ACC112 (cell line): ENCODE measurements at regions not wholly inside any gene's neighbourhood (a gene's known extent, or its start where the extent isn't known, plus 50 kb on each side); places are given as distances from the start of the nearest gene placed in this dataset.
A peak's percentile ranks its signal among the peaks of the same experiment; 100 is the strongest.

Source experiments
- H2AFZ ChIP-seq: fragments of 200-600 bp; sonication (generic); one replicate; pipeline ENCODE4 v1.6.0; 2017; ENCODE audit warnings: antibody characterized with exemption, low read length; ENCODE audit not compliant: unreplicated experiment
- H3K27ac ChIP-seq: fragments of 200-600 bp; sonication (generic); 2 replicates; pipeline ENCODE4 v1.5.1; 2014; ENCODE audit warnings: low read depth, mild to moderate bottlenecking, antibody characterized with exemption, low read length, moderate library complexity
- H3K27me3 ChIP-seq: fragments of 200-600 bp; sonication (generic); 2 replicates; pipeline ENCODE4 v1.6.1; 2014; ENCODE audit warnings: mild to moderate bottlenecking, antibody characterized with exemption, low read length, moderate library complexity, mixed read lengths; ENCODE audit not compliant: insufficient read depth
- H3K36me3 ChIP-seq: fragments of 200-600 bp; sonication (generic); 2 replicates; pipeline ENCODE4 v1.6.1; 2016; ENCODE audit warnings: mild to moderate bottlenecking, antibody characterized with exemption, low read length, moderate library complexity, mixed read lengths; ENCODE audit not compliant: insufficient read depth
- H3K4me1 ChIP-seq: fragments of 200-600 bp; sonication (generic); one replicate; pipeline ENCODE4 v1.6.1; 2016; ENCODE audit warnings: low read length, mixed read lengths; ENCODE audit not compliant: insufficient read depth, unreplicated experiment, control insufficient read depth
- H3K4me3 ChIP-seq: fragments of 200-600 bp; sonication (generic); 2 replicates; pipeline ENCODE4 v1.5.1; 2014; ENCODE audit warnings: mild to moderate bottlenecking, low read depth, low read length
- H3K79me2 ChIP-seq: fragments of 200-600 bp; sonication (generic); one replicate; pipeline ENCODE4 v1.6.0; 2016; ENCODE audit warnings: low read length; ENCODE audit not compliant: control insufficient read depth, unreplicated experiment, insufficient read depth

DNA sequence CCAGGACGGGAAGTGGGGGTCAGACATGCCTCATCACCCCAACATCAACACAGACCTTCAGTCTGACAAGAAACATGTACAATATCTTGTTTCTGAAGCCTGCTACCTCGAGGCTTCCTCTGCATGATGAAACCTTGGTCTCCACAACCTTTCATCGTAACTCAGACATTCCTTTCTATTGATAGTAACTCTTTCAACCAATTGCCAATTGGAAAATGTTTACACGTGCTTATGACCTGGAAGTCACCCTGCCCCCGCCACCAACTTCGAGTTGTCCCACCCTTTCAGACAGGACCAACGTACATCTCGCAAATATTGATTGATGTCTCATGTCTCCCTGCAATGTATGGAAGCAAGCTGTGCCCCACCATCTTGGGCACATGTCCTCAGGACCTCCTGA lies 159.5 kb downstream of the ETS2 start:
- Histone ChIP-seq H2AFZ (no peak overlapping the region), H3K79me2 (no peaks in the 10 kb centered on the region), H3K27ac (no peak overlapping the region), H3K36me3 (no peaks in the 10 kb centered on the region), H3K27me3 (no peaks in the 10 kb centered on the region), H3K4me3 (no peak overlapping the region), H3K4me1 (no peaks in the 10 kb centered on the region)

DNA sequence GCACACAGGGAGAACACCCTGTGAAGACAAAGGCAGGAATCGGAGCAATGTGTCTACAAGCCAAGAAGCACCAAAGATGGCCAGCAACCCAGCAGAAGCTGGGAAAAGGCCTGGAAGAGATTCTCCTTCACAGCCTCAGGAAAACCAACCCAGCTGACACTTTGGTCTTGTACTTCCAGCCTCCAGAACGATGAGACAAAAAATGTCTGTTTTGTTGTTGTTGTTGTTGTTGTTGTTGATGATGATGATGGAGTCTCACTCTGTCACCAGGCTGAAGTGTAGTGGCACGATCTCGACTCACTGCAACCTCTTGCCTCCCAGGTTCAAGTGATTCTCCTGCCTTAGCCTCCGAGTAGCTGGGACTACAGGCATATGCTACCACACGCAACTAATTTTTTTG lies 157.3 kb downstream of the ETS2 start:
- Histone ChIP-seq H3K27ac (no peak overlapping the region), H3K27me3 (no peaks in the 10 kb centered on the region), H3K79me2 (no peaks in the 10 kb centered on the region), H3K4me3 (no peak overlapping the region), H2AFZ (no peak overlapping the region), H3K36me3 (no peaks in the 10 kb centered on the region), H3K4me1 (peaks cover 18% of the 10 kb centered on the region)

DNA sequence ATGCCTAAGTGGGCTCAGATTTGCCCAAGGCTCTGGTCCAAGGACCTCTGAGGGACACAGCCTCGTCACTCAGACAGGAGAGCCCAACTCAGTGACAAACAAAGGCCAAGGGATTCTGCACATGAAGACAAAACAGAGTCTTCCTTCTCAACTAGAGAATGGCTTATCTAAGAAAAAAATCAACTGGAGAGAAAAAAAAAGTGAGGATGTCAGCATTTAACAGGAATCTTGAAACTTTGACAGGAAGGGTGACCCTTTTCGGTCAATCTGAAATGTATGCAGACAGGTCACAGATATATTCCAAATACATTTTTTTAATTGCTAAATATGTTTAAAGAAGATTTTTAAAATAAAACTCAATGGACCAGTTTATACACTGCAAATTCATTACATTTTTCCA lies 154.5 kb downstream of the ETS2 start:
- H3K79me2 ChIP-seq, result no peaks in the 10 kb centered on the region
- H3K4me1 ChIP-seq, result peaks cover 34% of the 10 kb centered on the region
- no peak overlapping the region for H2AFZ ChIP-seq
- H3K4me3 ChIP-seq, result no peak overlapping the region
- no peak overlapping the region for H3K27ac ChIP-seq
- H3K36me3 ChIP-seq, result no peaks in the 10 kb centered on the region
- H3K27me3 ChIP-seq, result no peaks in the 10 kb centered on the region

DNA sequence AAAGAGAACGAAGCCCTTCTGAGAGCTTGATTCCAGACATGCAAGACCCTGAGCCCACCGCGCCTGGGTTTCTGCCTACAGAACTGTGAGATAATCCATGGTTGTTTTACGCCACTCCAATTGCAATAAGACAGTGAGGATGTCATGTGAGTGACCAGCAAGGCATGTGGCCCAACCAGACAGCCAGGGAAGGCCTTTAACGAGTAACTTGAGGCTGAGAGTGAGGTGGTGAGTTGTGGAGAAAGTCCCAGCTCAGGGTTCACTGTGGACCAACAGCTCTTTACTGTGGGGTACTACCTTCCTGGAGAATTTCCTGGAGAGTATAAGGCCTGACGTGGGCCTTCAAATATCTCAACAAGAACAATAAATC lies 153.9 kb downstream of the ETS2 start:
- peaks cover 38% of the 10 kb centered on the region for H3K4me1 ChIP-seq
- H3K36me3 ChIP-seq, result no peaks in the 10 kb centered on the region
- no peak overlapping the region for H2AFZ ChIP-seq
- H3K79me2 ChIP-seq, result no peaks in the 10 kb centered on the region
- no peaks in the 10 kb centered on the region for H3K27me3 ChIP-seq
- no peak overlapping the region for H3K4me3 ChIP-seq
- peak overlapping the region; percentile 39 for H3K27ac ChIP-seq

DNA sequence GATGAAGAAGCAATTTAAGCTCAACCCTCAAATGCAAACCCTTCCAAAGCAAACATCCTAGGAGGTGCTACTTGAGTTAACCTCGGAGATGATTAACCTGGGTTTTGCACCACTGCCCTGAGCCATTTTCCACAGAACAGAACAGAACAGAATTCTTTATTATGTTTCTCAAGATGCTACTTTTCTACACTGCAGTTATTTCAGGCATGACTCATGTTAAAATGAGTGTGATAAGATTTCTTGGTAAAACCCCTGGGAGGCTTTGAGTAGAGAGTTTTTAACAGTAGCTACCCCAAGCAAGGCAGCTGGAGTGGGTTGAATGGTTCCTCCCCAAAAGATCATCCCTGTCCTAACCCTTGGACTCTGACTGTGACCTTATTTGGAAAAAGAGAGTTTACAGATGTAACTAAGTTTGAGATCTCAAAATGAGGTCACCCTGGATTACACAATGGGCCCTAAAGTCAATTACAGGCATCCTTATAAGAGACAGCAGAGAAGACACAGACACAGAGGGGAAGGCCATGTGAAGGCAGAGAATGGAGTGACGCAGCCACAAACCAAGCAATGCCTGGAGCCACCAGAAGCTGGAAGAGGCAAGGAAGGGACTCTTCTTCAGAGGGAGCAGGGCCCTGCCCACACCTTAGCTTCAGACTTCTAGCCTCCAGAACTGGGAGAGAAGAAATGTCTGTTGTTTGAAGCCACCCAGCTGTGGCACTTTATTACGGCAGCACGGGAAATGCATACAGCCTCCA lies 153.4 kb downstream of the ETS2 start:
- Histone ChIP-seq H3K27ac (peak overlapping the region; percentile 39), H3K4me1 (peaks cover 38% of the 10 kb centered on the region), H2AFZ (no peak overlapping the region)

DNA sequence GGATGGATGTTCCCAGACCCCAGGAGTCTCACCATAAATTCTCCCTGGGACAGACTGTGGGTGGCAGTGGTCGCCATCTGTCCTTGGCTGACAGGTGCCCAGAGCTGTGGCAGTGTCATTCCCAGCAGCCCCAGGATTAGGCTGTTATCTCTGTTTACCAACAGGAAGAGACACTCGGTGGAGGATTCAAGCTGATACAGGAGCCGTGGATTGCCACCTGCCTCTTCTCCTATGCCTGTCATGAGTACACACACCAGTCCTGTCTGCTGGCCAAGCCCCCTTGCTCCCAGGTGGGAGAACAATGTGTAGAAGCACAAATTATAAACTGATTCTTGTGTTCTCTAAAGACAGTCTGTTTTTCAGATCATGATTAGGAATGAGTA lies 152.6 kb downstream of the ETS2 start:
- Histone ChIP-seq H3K4me1 (peaks cover 38% of the 10 kb centered on the region), H3K27ac (peak overlapping the region; percentile 39; the same call in 1 of the 2 replicates), H3K27me3 (no peaks in the 10 kb centered on the region), H3K36me3 (no peaks in the 10 kb centered on the region), H3K4me3 (no peak overlapping the region), H3K79me2 (no peaks in the 10 kb centered on the region), H2AFZ (no peak overlapping the region)

More for the DNA sequence above, 153.4 kb downstream of the ETS2 start:
- Histone ChIP-seq H3K36me3 (no peaks in the 10 kb centered on the region), H3K79me2 (no peaks in the 10 kb centered on the region), H3K4me3 (no peak overlapping the region), H3K27me3 (no peaks in the 10 kb centered on the region)

DNA sequence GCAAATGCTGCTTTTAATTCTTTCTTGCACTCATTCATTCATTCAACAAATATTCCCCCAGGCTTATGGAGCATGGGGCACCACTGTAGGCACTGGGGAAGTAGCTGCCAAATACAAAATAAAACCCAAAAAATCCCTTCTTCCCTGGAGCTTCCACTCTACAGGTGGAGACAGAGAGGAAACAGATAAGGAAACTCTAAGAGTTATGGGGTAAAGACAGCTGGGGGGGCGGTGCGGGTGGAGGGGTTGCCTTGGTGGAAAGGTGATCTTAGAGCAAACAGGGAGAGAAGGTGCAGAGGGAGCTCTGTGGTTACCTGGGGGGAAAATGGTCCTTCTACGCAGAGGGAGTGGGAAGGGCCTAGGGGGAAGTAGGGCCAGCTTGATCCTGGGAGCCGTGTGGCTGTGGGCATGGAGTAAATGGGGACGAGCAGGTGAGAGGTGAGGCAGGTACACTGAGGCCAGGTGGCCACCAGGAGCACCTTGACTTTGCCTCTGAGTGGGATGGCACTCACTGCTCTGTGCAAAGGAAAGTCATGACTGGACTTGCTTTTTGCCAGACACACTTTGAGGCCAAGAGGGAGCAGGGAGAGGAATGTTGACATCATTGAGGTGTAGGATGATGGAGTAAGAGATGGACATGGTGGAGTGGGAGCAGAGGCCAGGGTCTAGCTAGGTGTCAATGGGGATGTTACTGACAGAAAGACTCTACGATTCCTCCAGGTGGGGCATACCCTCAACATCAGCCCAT lies 152.0 kb downstream of the ETS2 start:
- Histone ChIP-seq H3K27me3 (no peaks in the 10 kb centered on the region), H3K4me1 (peaks cover 38% of the 10 kb centered on the region), H3K4me3 (no peak overlapping the region), H3K36me3 (no peaks in the 10 kb centered on the region), H3K27ac (no peak overlapping the region), H2AFZ (no peak overlapping the region), H3K79me2 (no peaks in the 10 kb centered on the region)

DNA sequence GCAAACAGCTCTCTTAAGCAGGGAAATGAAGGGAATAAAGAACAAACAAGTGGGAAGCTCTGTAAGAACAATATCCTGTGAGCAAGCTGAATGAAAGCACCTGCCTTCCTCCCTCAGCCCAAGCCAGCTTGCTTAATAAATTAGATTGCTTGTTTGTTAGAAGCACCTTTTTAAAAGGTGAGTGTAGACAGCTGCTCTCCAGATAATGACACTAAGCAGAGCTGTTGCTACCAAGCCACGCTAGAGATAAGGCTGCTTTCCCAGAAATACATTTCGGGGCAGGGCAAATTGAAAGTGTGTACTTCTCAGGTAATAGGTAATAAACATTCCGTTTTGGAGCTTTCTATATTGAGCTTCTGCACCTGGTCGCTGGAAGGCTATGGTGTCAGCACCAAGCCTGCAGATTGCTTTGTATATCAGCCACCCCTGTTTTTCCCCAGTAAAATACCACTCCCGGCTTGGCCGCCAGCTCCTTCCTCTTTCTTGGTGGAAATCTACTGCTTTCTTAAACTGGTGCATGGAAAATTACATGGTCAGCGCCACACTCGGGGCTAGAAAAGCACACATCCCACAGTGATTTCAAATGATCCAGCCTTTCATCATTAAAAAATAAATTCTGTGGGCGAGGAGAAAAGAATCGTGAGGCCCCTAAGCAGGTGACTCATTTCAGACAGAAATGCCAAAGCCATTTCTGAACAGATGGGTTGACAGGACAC lies 151.3 kb downstream of the ETS2 start:
- Histone ChIP-seq H3K36me3 (no peaks in the 10 kb centered on the region), H3K27me3 (no peaks in the 10 kb centered on the region), H3K79me2 (no peaks in the 10 kb centered on the region), H3K4me1 (peaks cover 38% of the 10 kb centered on the region), H2AFZ (no peak overlapping the region), H3K27ac (no peak overlapping the region), H3K4me3 (no peak overlapping the region)

DNA sequence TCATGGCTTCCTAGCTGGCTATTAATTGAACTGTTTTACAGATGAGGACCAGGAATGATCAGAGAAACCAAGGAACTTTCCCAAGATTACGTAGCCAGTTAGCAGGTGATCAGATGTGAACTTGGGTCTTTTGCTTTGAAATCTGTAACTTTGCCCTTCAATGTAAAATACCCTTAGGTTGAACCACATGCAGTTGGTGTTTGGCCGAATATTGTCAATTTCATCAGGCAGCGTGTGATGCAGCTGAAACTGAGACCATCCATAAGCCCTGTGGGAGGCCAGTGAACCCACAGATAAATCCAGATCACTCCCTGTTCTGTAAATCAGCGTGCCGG lies 150.8 kb downstream of the ETS2 start:
- Histone ChIP-seq H2AFZ (no peak overlapping the region), H3K4me1 (peaks cover 38% of the 10 kb centered on the region), H3K27ac (no peak overlapping the region)

DNA sequence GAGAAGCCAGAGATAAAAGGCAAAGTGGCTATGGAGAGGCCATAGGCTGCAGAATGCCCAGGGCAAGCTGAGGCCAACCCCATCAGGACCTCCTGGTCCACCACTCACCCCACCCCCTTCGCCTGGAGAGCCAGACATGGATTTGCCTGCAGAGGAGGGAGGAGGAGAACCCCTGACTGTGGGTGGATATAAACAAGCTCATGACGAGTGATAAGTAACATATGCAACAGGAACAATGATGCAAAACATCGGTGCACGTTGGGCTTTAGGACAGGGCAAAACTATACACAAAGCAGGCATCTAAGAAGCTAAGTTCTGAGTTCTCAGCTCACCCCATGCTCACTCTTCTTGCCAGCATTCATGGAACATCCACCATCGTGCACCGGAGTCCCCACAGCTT lies 150.3 kb downstream of the ETS2 start:
- H3K79me2 ChIP-seq, result no peaks in the 10 kb centered on the region
- no peaks in the 10 kb centered on the region for H3K27me3 ChIP-seq
- no peaks in the 10 kb centered on the region for H3K36me3 ChIP-seq
- H3K4me3 ChIP-seq, result no peak overlapping the region
- H3K4me1 ChIP-seq, result peaks cover 41% of the 10 kb centered on the region
- no peak overlapping the region for H2AFZ ChIP-seq
- no peak overlapping the region for H3K27ac ChIP-seq

More for the DNA sequence above, 150.8 kb downstream of the ETS2 start:
- Histone ChIP-seq H3K36me3 (no peaks in the 10 kb centered on the region), H3K27me3 (no peaks in the 10 kb centered on the region), H3K4me3 (no peak overlapping the region), H3K79me2 (no peaks in the 10 kb centered on the region)
